ENCODE measurements at regions not wholly inside any gene's neighbourhood (a gene's known extent, or its start where the extent isn't known, plus 50 kb on each side); places are given as distances from the start of the nearest gene placed in this dataset.

DNA sequence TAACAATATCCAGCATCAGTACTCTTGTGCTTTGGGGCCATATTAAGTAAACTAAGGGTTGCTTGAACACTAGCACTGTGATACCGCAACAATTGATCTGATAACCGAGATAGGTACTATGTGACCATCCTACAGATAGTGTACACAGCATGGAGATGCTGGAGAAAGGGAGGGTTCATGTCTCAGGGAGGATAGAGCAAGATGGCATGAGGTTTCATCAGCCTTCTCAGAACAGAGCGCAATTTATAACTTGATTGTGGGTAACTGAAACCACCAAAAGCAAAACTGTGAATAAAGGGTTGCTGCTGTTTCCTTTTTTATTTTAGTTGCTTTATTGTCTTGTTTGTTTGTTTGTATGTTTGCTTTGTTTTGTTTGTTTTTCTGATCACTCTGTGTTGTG lies 1449.7 kb downstream of the PCDH7 start:
- DNase-seq (ENCODE audit: low read depth, low spot score), result no peak
- ChIA-PET CTCF (interaction anchor here (0.7 kb wide), 1 partner anchor 1450 kb away, joined by 3 read pairs; no protein-coding TSS in a partner anchor), POLR2A (no interaction called here)
- TF ChIP-seq, protein P1, sequence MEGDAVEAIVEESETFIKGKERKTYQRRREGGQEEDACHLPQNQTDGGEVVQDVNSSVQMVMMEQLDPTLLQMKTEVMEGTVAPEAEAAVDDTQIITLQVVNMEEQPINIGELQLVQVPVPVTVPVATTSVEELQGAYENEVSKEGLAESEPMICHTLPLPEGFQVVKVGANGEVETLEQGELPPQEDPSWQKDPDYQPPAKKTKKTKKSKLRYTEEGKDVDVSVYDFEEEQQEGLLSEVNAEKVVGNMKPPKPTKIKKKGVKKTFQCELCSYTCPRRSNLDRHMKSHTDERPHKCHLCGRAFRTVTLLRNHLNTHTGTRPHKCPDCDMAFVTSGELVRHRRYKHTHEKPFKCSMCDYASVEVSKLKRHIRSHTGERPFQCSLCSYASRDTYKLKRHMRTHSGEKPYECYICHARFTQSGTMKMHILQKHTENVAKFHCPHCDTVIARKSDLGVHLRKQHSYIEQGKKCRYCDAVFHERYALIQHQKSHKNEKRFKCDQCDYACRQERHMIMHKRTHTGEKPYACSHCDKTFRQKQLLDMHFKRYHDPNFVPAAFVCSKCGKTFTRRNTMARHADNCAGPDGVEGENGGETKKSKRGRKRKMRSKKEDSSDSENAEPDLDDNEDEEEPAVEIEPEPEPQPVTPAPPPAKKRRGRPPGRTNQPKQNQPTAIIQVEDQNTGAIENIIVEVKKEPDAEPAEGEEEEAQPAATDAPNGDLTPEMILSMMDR (IDR thresholded peaks at IDR 0.05; ENCODE audit: insufficient read depth, low read length, missing control alignments), result no peak
- no peak overlapping the region for H3K4me3 ChIP-seq (ENCODE audit: low read depth, low read length)

DNA sequence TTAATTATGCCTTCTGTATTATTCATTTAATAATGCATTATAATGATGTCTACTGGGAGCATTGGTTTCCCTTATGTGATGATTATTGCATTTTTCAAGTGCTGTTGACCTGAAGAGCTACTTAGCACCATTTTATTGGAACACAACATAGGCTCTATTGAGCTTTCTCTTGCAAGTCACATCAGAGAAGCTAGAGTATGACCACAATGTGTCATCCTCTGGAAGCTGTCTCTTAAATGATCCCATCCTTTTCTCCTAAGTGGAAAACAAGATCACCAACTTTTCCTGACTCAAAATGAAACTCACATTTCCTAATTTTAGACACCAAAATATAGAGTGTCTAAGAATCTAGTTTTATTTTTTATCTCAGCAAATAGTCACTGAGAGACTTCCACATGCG lies 1451.9 kb downstream of the PCDH7 start:
- POLR2A ChIA-PET, result no interaction called here
- TF ChIP-seq, protein P1 (IDR thresholded peaks at IDR 0.05; ENCODE audit: insufficient read depth, low read length, missing control alignments), result no peak
- CTCF ChIA-PET, result no interaction called here
- H3K4me3 ChIP-seq (ENCODE audit: low read depth, low read length), result no peak overlapping the region
- no peak for DNase-seq (ENCODE audit: low read depth, low spot score)

DNA sequence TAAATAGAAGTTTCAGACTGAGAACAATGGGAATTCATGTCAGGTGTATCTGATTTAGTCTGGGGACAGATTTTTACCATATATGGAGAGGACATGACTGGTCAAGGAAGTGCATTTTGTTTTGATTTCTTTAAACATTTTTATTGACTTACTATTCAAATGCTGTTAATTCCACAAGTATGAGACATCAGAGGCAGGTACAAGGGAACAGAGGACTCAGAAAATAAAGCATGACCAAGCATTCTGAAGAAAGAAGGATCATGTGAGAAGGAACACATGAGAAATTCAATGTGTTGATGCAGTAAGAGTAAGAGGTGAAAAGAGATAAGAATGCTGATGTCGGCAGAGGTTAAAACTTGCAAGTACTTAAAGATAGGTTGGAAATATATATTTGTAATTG lies 1452.6 kb downstream of the PCDH7 start:
- no peak for DNase-seq (ENCODE audit: low read depth, low spot score)
- TF ChIP-seq, protein P1 (IDR thresholded peaks at IDR 0.05; ENCODE audit: insufficient read depth, low read length, missing control alignments), result no peak
- H3K4me3 ChIP-seq (ENCODE audit: low read depth, low read length), result no peak overlapping the region
- CTCF ChIA-PET, result no interaction called here
- POLR2A ChIA-PET, result no interaction called here

DNA sequence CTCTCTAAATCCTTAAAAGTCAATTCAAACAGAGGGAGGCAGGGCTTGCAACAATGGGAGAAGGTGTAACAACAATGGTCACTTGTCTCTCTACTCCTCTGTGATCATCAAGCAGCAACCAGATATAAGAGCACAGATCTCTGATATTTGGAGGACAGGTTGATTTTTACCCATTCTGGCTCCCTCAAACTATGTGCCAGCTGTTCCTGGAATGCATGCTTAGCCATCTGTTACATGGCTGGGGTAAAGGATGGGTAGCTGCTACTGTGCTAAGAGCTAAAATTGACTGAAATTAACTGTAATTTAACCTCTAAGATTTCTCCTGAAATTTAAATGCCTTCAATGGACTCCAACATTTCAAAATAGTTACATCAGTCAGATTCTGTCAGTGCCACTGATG lies 1459.9 kb downstream of the PCDH7 start:
- POLR2A ChIA-PET, result no interaction called here
- TF ChIP-seq, protein P1 (IDR thresholded peaks at IDR 0.05; ENCODE audit: insufficient read depth, low read length, missing control alignments), result no peak
- H3K4me3 ChIP-seq (ENCODE audit: low read depth, low read length), result no peak overlapping the region
- DNase-seq (ENCODE audit: low read depth, low spot score), result no peak
- CTCF ChIA-PET, result no interaction called here

DNA sequence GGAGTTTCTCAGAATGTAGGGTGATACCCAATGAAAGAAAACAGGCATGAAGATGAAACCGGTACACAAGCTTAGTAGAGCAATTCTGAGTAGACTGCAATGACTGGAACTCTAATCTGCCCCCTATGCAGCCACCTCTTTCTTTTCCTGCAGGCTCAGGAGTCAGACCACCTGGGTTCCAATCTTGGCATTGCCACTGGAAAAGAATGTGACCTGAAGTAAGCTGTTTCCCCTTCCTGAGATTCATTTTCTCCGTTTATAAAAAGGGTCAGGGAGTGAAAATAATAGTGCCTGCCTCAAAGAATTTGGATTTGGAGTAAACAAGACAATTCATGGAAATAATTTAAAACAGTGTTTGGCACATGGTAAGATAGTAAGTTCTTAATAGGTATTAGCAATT lies 1464.0 kb downstream of the PCDH7 start:
- H3K4me3 ChIP-seq (ENCODE audit: low read depth, low read length), result no peak overlapping the region
- no peak for DNase-seq (ENCODE audit: low read depth, low spot score)
- ChIA-PET CTCF (no interaction called here), POLR2A (no interaction called here)
- TF ChIP-seq, protein P1 (IDR thresholded peaks at IDR 0.05; ENCODE audit: insufficient read depth, low read length, missing control alignments), result no peak

DNA sequence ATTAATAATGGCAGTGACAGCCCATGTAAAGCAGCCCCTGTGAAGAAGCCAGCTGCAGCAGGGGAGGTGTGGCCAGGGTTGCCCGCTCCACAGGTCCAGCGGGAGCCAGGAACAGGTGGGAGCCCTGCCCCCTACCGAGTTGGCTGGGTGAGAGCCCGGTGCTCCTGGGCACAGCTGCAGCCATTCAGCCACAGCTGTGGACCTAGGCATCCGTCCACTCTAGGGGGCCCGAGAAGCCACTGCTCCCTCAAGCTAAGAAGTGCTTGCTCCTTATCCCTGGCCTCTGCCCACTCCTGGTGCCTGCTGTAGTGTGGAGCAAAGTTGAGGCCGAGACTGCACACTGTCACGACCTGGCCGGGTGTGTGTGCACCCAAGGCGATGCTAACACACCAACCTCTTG lies 1469.0 kb downstream of the PCDH7 start:
- ChIA-PET CTCF (no interaction called here), POLR2A (no interaction called here)
- TF ChIP-seq, protein P1 (IDR thresholded peaks at IDR 0.05; ENCODE audit: insufficient read depth, low read length, missing control alignments), result no peak
- no peak overlapping the region for H3K4me3 ChIP-seq (ENCODE audit: low read depth, low read length)
- DNase-seq (ENCODE audit: low read depth, low spot score), result no peak
